ENCODE measurements at regions not wholly inside any gene's neighbourhood (a gene's known extent, or its start where the extent isn't known, plus 50 kb on each side); places are given as distances from the start of the nearest gene placed in this dataset.

- 66% methylated on average over 8 of the region's 8 CpGs for whole genome bisulfite sequencing
- no peaks in the 10 kb centered on the region for H3K36me3 ChIP-seq (ENCODE audit: control insufficient read depth in 4 of 4, insufficient read depth in 3 of 4, low read depth in 1 of 4, low read length in 3 of 4)
- H3K9ac ChIP-seq (ENCODE audit: low read depth in 1 of 2, low read length in 2 of 2), result no peak overlapping the region
- DNase-seq (ENCODE audit: low spot score), result no peak
- H3K9me3 ChIP-seq (ENCODE audit: control insufficient read depth in 4 of 4, low read length in 3 of 4), result no peaks in the 10 kb centered on the region
- no peaks in the 10 kb centered on the region for H3K4me1 ChIP-seq (ENCODE audit: control insufficient read depth in 4 of 4, insufficient read depth in 4 of 4, low read length in 3 of 4)
- TF ChIP-seq RAD21 (IDR thresholded peaks at IDR 0.05) (no peak), HNF4G (IDR thresholded peaks at IDR 0.05) (no peak), YY1 (IDR thresholded peaks at IDR 0.05) (no peak), ATF3 (IDR thresholded peaks at IDR 0.05) (no peak), GABPA (IDR thresholded peaks at IDR 0.05 in 1 of 2, conservative IDR thresholded peaks at IDR 0.05 in 1 of 2) (no peak)
- no peaks in the 10 kb centered on the region for H3K27me3 ChIP-seq (ENCODE audit: control insufficient read depth in 4 of 4, insufficient read depth in 4 of 4, low read length in 3 of 4)
- H3K4me3 ChIP-seq (ENCODE audit: low read depth in 1 of 3, low read length in 3 of 3), result no peak overlapping the region
- no peak overlapping the region for H3K27ac ChIP-seq (ENCODE audit: low read depth in 1 of 2, low read length in 2 of 2)
These were observed 65.2 kb upstream of the TNFRSF19 start for GRCh38 chr13:23505007-23505406.

GRCh38 chr13:23506071-23506806, 64.0 kb upstream of the TNFRSF19 start:
- no peak for DNase-seq (ENCODE audit: low spot score)
- 63% methylated on average over 8 of the region's 8 CpGs for WGBS
- Histone ChIP-seq H3K9ac (ENCODE audit: low read depth in 1 of 2, low read length in 2 of 2) (no peak overlapping the region), H3K27ac (ENCODE audit: low read depth in 1 of 2, low read length in 2 of 2) (no peak overlapping the region), H3K36me3 (ENCODE audit: control insufficient read depth in 4 of 4, insufficient read depth in 3 of 4, low read depth in 1 of 4, low read length in 3 of 4) (no peaks in the 10 kb centered on the region), H3K4me3 (ENCODE audit: low read depth in 1 of 3, low read length in 3 of 3) (no peak overlapping the region), H3K4me1 (ENCODE audit: control insufficient read depth in 4 of 4, insufficient read depth in 4 of 4, low read length in 3 of 4) (no peaks in the 10 kb centered on the region), H3K9me3 (ENCODE audit: control insufficient read depth in 4 of 4, low read length in 3 of 4) (no peaks in the 10 kb centered on the region), H3K27me3 (ENCODE audit: control insufficient read depth in 4 of 4, insufficient read depth in 4 of 4, low read length in 3 of 4) (no peaks in the 10 kb centered on the region)
- TF ChIP-seq HNF4G (IDR thresholded peaks at IDR 0.05), result no peak
- TF ChIP-seq CTCF (IDR thresholded peaks at IDR 0.05; ENCODE audit: low read depth, low read length, missing input control), result no peak
- no peak for TF ChIP-seq ATF3 (IDR thresholded peaks at IDR 0.05)
- TF ChIP-seq EGR1 (IDR thresholded peaks at IDR 0.05; ENCODE audit: low read depth in 2 of 2), result no peak
- no peak for TF ChIP-seq NR2F2 (IDR thresholded peaks at IDR 0.05)
- TF ChIP-seq RAD21 (IDR thresholded peaks at IDR 0.05), result no peak
- no peak for TF ChIP-seq MAX (IDR thresholded peaks at IDR 0.05)
- TF ChIP-seq JUND (IDR thresholded peaks at IDR 0.05), result no peak
- TF ChIP-seq REST (IDR thresholded peaks at IDR 0.05), result no peak
- TF ChIP-seq RXRA (IDR thresholded peaks at IDR 0.05), result no peak
- TF ChIP-seq FOXA1 (IDR thresholded peaks at IDR 0.05), result no peak
- no peak for TF ChIP-seq GABPA (IDR thresholded peaks at IDR 0.05 in 1 of 2, conservative IDR thresholded peaks at IDR 0.05 in 1 of 2)
- TF ChIP-seq TAF1 (conservative IDR thresholded peaks at IDR 0.05), result no peak
- TF ChIP-seq YY1 (IDR thresholded peaks at IDR 0.05), result no peak
- TF ChIP-seq HNF4A (conservative IDR thresholded peaks at IDR 0.05), result no peak
